ENCODE measurements at regions not wholly inside any gene's neighbourhood (a gene's known extent, or its start where the extent isn't known, plus 50 kb on each side); places are given as distances from the start of the nearest gene placed in this dataset.

DNA sequence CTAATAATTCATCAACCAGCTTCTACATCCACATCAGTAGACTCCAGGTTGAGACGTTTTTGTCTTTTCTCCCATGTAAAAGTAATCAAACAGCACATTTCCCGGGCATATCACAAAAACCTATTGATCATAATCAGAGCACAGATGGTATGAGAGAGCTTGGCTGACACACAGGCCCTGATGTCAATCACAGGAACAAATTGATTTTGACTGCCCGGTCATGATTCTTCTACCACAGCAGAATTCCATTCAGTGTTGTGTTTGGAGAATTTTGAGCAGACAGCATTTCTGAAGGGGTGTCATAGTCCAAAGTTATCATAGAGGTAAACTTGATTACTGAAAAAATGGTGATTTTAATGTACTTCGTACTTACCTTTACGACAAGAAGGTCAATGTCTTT, 351.1 kb downstream of the ZSWIM6 start:
- DNase-seq (no peak), ATAC-seq (no peak)
- TF ChIP-seq, protein P1, sequence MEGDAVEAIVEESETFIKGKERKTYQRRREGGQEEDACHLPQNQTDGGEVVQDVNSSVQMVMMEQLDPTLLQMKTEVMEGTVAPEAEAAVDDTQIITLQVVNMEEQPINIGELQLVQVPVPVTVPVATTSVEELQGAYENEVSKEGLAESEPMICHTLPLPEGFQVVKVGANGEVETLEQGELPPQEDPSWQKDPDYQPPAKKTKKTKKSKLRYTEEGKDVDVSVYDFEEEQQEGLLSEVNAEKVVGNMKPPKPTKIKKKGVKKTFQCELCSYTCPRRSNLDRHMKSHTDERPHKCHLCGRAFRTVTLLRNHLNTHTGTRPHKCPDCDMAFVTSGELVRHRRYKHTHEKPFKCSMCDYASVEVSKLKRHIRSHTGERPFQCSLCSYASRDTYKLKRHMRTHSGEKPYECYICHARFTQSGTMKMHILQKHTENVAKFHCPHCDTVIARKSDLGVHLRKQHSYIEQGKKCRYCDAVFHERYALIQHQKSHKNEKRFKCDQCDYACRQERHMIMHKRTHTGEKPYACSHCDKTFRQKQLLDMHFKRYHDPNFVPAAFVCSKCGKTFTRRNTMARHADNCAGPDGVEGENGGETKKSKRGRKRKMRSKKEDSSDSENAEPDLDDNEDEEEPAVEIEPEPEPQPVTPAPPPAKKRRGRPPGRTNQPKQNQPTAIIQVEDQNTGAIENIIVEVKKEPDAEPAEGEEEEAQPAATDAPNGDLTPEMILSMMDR (IDR thresholded peaks at IDR 0.05), result no peak
- TF ChIP-seq POLR2A (IDR thresholded peaks at IDR 0.05), result no peak
- H3K9me3 ChIP-seq, result no peaks in the 10 kb centered on the region
- peaks cover 0 to 4% (median 0%) of the 10 kb centered on the region in 12 donors for H3K4me1 ChIP-seq
- no peaks in the 10 kb centered on the region for H3K36me3 ChIP-seq
- 86 to 90% (median 88%) methylated on average over 5 of the region's 5 CpGs for WGBS, 4 donors
- no peak overlapping the region for H3K4me3 ChIP-seq
- peaks cover 0 to 6% (median 0%) of the 10 kb centered on the region in 9 donors for H3K27me3 ChIP-seq
- H3K27ac ChIP-seq, result no peak overlapping the region
- intact Hi-C loops (cut with DNase I), result no loop called here

DNA sequence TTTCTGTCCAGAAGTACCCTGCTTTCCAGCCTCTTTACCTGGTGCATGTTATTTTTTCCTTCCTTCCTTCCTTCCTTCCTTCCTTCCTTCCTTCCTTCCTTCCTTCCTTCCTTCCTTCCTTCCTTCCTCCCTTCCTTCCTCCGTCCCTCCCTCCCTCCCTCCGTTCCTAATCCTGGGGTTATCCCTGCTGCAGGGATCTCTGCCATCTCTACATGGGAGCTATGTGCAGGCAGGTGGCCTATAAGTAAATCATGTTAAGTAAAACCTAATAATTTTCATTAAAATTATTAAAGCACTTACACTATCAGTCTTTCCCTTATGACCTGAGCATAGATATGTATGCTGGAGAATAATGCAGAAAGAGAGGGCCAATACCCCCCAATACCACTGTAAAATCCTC, 351.9 kb downstream of the ZSWIM6 start:
- intact Hi-C loops (cut with DNase I), result no loop called here
- Histone ChIP-seq H3K27me3 (no peaks in the 10 kb centered on the region), H3K4me1 (peaks cover 0 to 4% (median 0%) of the 10 kb centered on the region in 12 donors), H3K36me3 (no peaks in the 10 kb centered on the region), H3K9me3 (no peaks in the 10 kb centered on the region), H3K4me3 (no peak overlapping the region), H3K27ac (no peak overlapping the region)
- TF ChIP-seq POLR2A (IDR thresholded peaks at IDR 0.05), result no peak
- TF ChIP-seq, protein P1 (IDR thresholded peaks at IDR 0.05), result no peak
- DNase-seq (no peak), ATAC-seq (no peak)
- WGBS, 4 donors, result 61 to 88% (median 79%) methylated on average over 2 of the region's 2 CpGs

DNA sequence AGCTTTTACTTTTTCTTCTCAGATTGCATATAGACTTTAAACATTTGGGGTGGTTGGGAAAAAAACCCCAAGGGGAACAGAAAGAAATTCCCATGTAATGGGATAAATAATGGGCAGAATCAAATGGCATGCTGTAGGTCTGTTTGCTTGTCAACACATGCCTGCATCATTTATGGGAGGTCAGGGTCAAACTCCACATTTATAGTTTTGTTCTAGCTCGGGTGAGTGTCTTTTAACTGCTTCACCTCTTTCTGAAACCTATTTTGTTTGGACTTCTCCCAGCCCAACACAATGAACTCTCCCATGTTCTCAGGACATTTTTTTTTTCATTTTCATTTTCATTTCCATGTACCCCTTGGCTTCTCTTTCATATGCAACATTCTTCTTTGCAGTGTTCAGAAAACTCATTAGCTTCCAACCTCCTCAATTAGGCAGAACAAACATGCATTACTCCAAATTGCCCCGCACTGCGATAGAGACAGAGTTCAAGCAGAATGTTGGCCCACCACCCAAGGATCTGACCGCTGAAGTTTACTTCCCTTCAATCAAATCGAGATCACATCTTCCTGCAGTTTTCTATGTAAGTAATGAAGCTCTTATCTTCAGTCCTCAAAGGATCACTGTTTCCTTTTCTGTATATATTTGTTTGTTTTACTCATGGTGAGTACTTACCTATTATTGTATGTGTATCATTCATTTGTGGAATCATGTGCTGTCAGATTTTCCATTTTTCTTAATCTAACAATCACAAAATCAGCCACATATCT, 354.6 kb downstream of the ZSWIM6 start:
- Histone ChIP-seq H3K36me3 (no peaks in the 10 kb centered on the region), H3K4me1 (peaks cover 0 to 4% (median 0%) of the 10 kb centered on the region in 12 donors), H3K27ac (no peak overlapping the region), H3K4me3 (no peak overlapping the region), H3K27me3 (no peaks in the 10 kb centered on the region), H3K9me3 (no peaks in the 10 kb centered on the region)
- intact Hi-C loops (cut with DNase I), result no loop called here
- DNase-seq, result no peak
- TF ChIP-seq, protein P1 (IDR thresholded peaks at IDR 0.05), result no peak
- TF ChIP-seq POLR2A (IDR thresholded peaks at IDR 0.05), result no peak
- no peak for ATAC-seq
- whole genome bisulfite sequencing, 4 donors, result 53 to 61% (median 55%) methylated on average over 5 of the region's 5 CpGs

DNA sequence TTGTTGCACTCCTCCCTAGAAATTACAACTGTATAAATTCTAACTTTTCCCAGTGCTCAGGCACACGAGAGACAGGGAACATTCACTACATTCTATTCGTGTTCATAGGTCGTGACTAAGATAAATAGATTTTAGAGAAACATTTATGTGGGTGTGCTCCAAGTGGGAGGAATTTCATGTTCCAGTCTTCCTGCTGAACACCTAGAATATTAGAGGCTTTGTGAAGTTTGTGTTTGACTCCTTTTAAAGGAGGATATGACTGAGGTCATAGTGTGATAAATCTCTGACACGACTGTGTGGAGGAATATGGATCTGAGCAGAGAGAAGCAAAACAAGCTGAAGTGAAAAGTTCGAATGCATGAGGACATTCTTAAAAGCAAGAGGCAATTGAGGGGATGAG, 355.3 kb downstream of the ZSWIM6 start:
- TF ChIP-seq, protein P1 (IDR thresholded peaks at IDR 0.05), result no peak
- TF ChIP-seq POLR2A (IDR thresholded peaks at IDR 0.05), result no peak
- Histone ChIP-seq H3K4me3 (no peak overlapping the region), H3K9me3 (peaks cover 0 to 5% (median 0%) of the 10 kb centered on the region in 12 donors), H3K27me3 (no peaks in the 10 kb centered on the region), H3K27ac (no peak overlapping the region), H3K4me1 (peaks cover 0 to 4% (median 0%) of the 10 kb centered on the region in 12 donors), H3K36me3 (no peaks in the 10 kb centered on the region)
- ATAC-seq, result no peak
- no peak for DNase-seq
- intact Hi-C loops (cut with DNase I), result no loop called here
- 59 to 76% (median 64%) methylated on average over 5 of the region's 5 CpGs for WGBS, 4 donors
